HG03064 (cell line): ENCODE measurements at regions not wholly inside any gene's neighbourhood (a gene's known extent, or its start where the extent isn't known, plus 50 kb on each side); places are given as distances from the start of the nearest gene placed in this dataset.

Source experiments
- ATAC-seq: cut with Tn5 transposase; IDR thresholded peaks from one replicate; pipeline ENCODE4 v1.9.1; 2021; ENCODE audit warnings: low read depth; ENCODE audit not compliant: unreplicated experiment

- no peak for ATAC-seq
These were observed 146.5 kb upstream of the FERMT1 start for GRCh38 chr20:6269168-6269873.

- no peak for ATAC-seq
These were observed 142.5 kb upstream of the FERMT1 start for GRCh38 chr20:6265204-6265904.

- no peak for ATAC-seq
These were observed 130.6 kb upstream of the FERMT1 start for GRCh38 chr20:6253396-6253795.

- ATAC-seq = no peak
These were observed 122.6 kb upstream of the FERMT1 start for GRCh38 chr20:6245436-6245835.

GRCh38 chr20:6241591-6241990, 118.8 kb upstream of the FERMT1 start:
- ATAC-seq = no peak

GRCh38 chr20:6240059-6240458, 117.2 kb upstream of the FERMT1 start:
- no peak for ATAC-seq

GRCh38 chr20:6238421-6238820, 115.6 kb upstream of the FERMT1 start:
- ATAC-seq = no peak

GRCh38 chr20:6235510-6235909, 112.7 kb upstream of the FERMT1 start:
- ATAC-seq = no peak

GRCh38 chr20:6232436-6232835, 109.6 kb upstream of the FERMT1 start:
- ATAC-seq = no peak

- no peak for ATAC-seq
These were observed 108.7 kb upstream of the FERMT1 start for GRCh38 chr20:6231556-6231955.

GRCh38 chr20:6228302-6228843, 105.5 kb upstream of the FERMT1 start:
- ATAC-seq = no peak

GRCh38 chr20:6213311-6213710, 90.5 kb upstream of the FERMT1 start:
- ATAC-seq = no peak

GRCh38 chr20:6212903-6213302, 90.1 kb upstream of the FERMT1 start:
- ATAC-seq = no peak

GRCh38 chr20:6209093-6209492, 86.3 kb upstream of the FERMT1 start:
- no peak for ATAC-seq

- ATAC-seq = no peak
These were observed 77.3 kb upstream of the FERMT1 start for GRCh38 chr20:6200092-6200491.

- ATAC-seq = no peak
These were observed 62.4 kb upstream of the FERMT1 start for GRCh38 chr20:6185268-6185667.

- no peak for ATAC-seq
These were observed 61.3 kb upstream of the FERMT1 start for GRCh38 chr20:6184086-6184485.

- no peak for ATAC-seq
These were observed 57.7 kb upstream of the FERMT1 start for GRCh38 chr20:6180531-6180930.

- ATAC-seq = no peak
These were observed 55.7 kb upstream of the FERMT1 start for GRCh38 chr20:6178537-6178936.

GRCh38 chr20:6173481-6173880, 50.7 kb upstream of the FERMT1 start:
- no peak for ATAC-seq
